Colon (tissue), 2 donors: ENCODE measurements at regions not wholly inside any gene's neighbourhood (a gene's known extent, or its start where the extent isn't known, plus 50 kb on each side); places are given as distances from the start of the nearest gene placed in this dataset.

Experiments
- FAIRE-seq: peaks from 2 replicates; lab custom pipeline; 2012; peaks lifted over from hg19 to GRCh38; lab: Jason Lieb, UNC
- donor health status: control.
- donor health status: control.

DNA sequence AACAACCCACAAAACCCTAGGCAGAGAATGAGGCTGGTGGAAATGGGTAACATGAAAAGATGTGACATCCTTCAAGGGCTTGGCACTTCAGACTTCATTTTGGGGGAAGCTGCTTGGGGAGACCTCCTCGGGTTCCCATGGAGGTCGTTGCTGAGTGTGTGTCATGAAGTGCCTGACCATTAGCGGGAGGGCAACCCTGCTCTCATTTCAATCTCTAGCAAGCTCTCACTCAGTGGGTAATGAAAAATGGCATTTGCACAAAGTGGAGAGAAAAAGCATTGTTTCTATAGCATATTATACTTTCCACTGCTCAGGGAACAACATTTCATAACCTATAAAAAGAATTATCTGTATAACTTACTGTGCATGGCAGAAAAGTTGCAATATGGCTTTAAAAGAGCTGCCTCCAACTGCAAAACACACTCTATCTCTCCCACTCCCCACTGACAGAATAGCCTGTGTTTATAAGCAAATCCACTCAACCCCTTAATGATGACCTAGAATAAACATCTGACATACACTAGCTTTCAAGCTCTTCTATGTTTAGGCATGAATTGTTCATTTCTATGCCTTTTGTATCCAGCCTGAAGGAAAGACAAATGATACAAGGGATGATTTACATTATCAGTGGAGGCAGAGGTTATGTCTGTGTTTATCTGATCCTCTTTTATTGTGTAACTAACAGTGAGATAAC lies 357.2 kb downstream of the ZSWIM6 start:
- no peak for FAIRE-seq

DNA sequence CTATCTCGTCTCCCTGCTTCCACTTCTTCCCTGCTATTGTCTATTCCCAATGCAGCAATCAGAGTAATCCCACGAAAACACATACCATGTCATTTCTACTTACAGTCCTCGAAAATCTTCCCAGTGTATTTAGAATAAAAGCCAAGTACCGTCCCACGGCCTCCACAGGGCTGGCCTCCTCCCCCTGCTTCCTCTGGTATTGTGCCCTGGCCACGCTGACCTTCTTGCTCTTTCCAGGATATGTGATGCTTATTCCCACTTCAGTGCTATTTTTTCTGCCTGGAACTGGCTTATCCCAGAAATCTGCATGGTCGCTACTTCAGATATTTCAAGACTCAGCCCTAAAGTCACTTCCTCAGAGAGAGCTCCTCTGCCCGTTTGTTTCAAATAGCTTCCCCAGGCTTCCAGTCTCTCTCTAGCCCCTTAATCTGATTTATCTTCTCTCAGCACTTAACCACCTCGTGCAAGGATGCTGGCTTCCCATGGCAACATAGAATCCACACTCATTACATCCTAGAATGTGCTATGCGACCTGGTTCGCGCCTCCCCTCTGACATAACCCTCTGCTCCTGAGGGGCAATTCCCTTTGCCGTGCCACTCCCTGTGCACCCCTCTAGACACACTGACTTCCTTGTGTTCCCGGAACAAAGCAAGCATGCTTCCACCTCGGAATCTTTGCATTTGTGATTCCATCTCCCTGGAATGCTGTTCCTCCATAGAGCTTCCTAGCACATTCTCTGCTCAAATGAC lies 365.9 kb downstream of the ZSWIM6 start:
- no peak for FAIRE-seq

DNA sequence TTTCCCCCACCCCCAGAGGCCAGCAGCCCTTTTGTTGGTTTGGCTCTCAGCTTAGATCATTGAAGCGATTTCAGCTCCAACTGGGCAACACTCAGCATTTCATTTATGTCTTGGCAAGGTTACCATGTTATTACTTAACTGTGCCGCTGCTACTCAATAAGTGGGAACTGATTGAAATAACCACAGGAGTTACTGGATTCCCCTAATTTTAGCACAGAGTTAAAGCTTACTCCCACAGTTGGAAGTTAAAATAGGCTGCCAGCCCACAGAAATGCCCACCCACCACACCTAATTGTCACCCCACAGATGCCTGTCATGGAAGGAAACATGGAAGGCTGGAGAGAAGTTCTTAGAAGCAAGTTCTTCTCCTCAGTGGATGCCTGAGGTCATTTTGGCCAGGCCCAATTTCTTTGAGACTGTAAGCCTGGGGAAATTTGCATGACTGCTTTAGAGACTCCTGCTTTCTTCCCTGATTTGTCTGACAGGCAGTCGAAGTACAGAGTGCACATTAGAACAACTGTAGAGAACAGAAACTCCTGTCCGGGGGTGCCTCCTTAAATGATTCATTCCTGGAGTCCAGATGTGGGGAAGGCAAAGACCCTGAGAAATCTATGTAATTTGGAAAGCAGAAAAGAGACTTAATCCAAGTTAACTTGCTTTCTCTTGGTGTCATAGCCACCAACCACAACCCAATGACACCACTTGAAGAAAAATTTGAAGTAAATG lies 370.0 kb downstream of the ZSWIM6 start:
- no peak for FAIRE-seq

- no peak for FAIRE-seq
Observed at GRCh38 chr5:61702784-61703183, 370.7 kb downstream of the ZSWIM6 start.

GRCh38 chr5:61704289-61704688 lies 372.2 kb downstream of the ZSWIM6 start:
- FAIRE-seq = no peak

DNA sequence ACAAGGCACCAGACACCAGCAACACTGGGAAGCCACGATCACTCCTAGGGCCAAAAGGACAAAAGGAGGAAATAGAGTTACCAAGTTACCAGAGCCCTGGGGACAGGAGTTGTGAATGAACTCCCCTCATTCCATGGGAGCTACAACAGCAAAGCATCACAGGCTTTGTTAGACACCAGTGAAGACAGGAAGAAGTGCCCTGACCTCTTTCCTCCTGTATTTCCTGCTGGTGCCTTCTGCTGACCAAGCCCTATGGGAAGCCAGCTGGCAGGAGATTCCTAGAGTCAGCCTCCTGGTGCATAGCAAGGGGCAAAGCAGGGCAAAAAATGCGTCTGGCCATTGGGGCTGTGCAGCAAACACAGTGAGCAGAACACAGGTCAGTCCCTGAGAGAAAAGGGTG lies 374.7 kb downstream of the ZSWIM6 start:
- no peak for FAIRE-seq

DNA sequence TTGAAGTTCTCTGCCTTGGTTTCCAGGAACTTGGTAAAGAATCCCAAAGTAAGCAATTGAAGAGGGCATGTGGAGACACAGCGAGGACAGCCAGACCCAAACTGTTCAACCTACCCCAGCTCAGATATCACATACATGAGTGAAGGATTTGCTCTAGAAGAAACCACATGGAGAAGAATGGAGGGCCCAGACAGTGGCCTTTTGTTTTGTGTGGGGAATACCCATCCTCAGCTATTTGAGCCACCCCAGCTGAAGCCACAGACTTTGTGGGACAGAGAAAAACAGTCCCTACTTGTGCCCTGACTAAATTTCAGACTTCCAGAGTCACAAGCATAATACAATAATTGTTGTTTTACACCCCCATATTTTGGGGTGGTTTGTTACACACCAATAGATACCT lies 387.1 kb downstream of the ZSWIM6 start:
- FAIRE-seq = no peak

DNA sequence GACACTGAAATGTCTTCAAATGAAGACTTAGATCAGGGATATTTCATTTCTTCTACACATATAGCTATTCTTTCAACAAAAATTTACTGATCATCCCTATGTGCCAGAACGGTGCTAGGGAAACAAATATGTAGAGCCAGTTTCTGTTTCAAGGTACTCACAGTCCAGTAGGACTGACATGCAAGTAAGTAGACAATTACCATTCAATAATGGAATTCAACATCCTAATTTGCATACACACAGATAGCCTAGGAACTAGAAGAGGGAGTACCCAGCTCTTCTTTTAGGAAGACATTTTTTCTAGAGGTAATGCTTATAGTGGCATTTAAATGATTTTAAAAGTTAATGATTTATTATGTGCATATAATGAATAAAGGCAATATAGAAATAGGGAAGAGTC lies 388.8 kb downstream of the ZSWIM6 start:
- FAIRE-seq = no peak

- no peak for FAIRE-seq
Observed at GRCh38 chr5:61724102-61724501, 392.0 kb downstream of the ZSWIM6 start.

- FAIRE-seq = no peak
Observed at GRCh38 chr5:61728287-61728686, 396.2 kb downstream of the ZSWIM6 start.

DNA sequence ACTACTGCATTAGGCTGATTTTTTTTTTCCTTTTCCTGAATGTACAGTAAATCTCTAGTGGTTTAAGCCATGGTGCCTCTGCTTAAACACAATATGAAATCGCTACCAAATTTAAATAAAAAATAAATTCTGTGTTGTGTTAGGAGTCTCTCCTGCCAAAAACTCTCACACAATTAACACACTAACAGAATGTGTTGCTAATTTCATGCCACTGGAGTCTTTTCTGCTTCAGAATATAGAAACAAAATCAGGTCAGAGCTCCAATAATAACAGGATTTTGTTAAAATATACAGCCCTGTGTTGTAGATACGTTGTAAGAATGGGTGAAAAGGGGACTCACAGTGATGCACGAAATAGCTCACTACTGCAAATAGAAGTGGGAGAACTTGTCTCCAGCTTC lies 398.8 kb downstream of the ZSWIM6 start:
- no peak for FAIRE-seq

DNA sequence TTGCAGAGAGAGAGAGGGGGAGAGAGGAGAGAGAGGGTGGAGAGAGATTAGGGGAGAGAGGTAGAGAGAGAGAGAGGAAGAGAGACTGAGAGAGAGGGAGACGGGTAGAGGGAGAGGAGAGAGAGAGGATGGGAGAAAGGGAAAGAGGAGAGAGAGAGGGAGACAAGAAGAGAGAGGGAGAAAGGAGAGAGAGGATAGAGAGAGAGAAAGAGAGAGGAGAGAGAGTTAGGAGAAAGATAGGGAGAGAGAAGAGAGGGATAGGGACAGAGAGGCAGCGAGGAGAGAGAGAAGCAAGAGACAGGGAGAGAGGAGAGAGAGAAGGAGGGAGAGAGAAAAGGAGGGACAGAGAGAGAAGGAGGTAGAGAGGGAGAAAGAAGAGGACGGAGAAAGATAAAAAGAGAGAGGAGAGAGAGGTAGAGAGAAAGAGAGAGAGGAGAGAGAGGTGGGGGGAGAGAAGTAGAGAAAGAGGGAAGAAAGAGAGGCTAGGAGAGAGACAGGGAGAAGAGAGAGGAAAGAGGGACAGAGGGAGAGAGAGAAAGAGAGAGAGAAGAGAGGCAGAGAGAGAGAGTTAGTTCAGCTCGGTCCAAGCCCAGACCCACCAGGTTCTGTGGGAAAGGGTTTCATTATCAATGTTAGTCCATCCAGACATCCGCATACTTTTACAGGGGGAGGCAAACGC lies 399.3 kb downstream of the ZSWIM6 start:
- no peak for FAIRE-seq

- no peak for FAIRE-seq
Observed at GRCh38 chr5:61731946-61732314, 399.9 kb downstream of the ZSWIM6 start.

GRCh38 chr5:61732369-61732768 lies 400.3 kb downstream of the ZSWIM6 start:
- FAIRE-seq = no peak

- FAIRE-seq = no peak
Observed at GRCh38 chr5:61732796-61733195, 400.7 kb downstream of the ZSWIM6 start.

DNA sequence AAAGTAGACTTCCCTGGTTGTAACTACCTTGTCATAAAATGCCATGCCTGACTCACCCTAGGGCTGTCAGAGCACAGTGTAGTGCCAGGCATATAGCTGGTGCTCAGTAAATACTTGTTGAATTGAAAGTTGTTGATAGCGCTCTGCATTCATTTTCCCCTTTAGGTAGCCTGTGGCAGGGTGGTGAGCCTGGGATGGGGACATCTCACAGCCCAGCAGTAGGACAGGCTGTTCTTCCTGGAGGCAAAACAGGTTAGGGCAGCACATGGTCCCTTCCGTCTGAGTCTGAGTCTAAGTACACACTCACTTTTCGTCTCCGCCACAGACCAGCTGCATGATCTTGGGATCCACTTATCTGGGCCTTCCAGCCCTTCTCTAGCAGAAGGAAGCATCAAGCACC lies 401.9 kb downstream of the ZSWIM6 start:
- FAIRE-seq = no peak

- FAIRE-seq = no peak
Observed at GRCh38 chr5:61734966-61735365, 402.9 kb downstream of the ZSWIM6 start.

- no peak for FAIRE-seq
Observed at GRCh38 chr5:61735531-61735930, 403.5 kb downstream of the ZSWIM6 start.

- FAIRE-seq = no peak
Observed at GRCh38 chr5:61735995-61736394, 403.9 kb downstream of the ZSWIM6 start.

DNA sequence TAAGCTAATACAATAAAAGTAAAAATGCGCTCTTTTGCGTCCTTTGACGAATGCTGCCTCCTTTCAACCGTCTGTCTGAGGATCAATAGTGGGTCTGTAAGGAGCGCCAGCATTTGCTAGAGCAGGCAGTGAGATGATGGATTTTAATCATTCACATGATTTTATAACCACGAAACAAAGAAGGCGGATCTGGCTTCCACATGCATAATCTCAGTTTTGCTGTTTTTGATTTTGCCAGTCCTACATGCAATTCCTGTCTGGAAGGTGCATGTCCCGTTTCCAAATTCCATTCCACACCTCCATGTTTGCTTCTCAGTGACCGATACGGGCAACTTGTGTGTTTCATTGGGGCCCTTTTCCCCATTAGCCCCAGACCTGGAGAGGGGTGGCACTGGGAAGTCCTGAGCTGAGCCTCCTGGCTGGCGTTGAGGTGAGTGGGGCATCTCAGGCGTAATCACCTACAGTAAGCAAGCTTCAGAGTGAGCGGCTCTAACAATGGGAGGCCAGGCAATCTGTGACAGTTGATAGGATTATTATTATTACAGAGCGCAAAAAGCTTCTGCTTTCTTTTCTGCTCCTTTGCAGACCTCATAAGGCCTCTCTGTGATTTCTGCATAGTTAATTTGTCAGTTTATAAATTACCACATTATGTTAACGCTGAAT lies 405.4 kb downstream of the ZSWIM6 start:
- no peak for FAIRE-seq

- FAIRE-seq = no peak
Observed at GRCh38 chr5:61737964-61738340, 405.9 kb downstream of the ZSWIM6 start.

- no peak for FAIRE-seq
Observed at GRCh38 chr5:61738446-61738845, 406.4 kb downstream of the ZSWIM6 start.
